A673 (cell line): ENCODE measurements at regions not wholly inside any gene's neighbourhood (a gene's known extent, or its start where the extent isn't known, plus 50 kb on each side); places are given as distances from the start of the nearest gene placed in this dataset.

Source experiments
- BruUV-seq: library from RNA; stranded (reverse); fragments of 400-500 nt; replicated peaks from 2 replicates; lab custom pipeline; 2021; lab: Mats Ljungman, UMichigan
- CTCF ChIA-PET: fragments of 300-600 bp; sonication (Branson Sonifier 250); formaldehyde crosslinking; loops from one replicate; lab custom pipeline; 2022; ENCODE audit warnings: antibody characterized with exemption; lab: Charles Lee
- POLR2A ChIA-PET: fragments of 300-600 bp; sonication (Branson Sonifier 250); formaldehyde crosslinking; loops from one replicate; lab custom pipeline; 2022; ENCODE audit warnings: antibody characterized with exemption; ENCODE audit not compliant: low non-redundant PET; lab: Charles Lee
- DNase-seq: peaks from one replicate; pipeline ENCODE4 v3.0.0-alpha.2; 2015; ENCODE audit warnings: low spot score
- H3K27ac ChIP-seq: fragments of 200-600 bp; sonication (generic); 2 replicates; pipeline ENCODE4 v1.5.1; 2016; ENCODE audit warnings: mixed run types, low read depth, mild to moderate bottlenecking, mixed read lengths, antibody characterized with exemption, low read length; ENCODE audit not compliant: poor library complexity, severe bottlenecking
- H3K27me3 ChIP-seq: fragments of 200-600 bp; sonication (generic); replicated peaks from 2 replicates; pipeline ENCODE4 v1.6.1; 2017; ENCODE audit warnings: mixed run types, low read depth, mild to moderate bottlenecking, mixed read lengths, antibody characterized with exemption, low read length; ENCODE audit not compliant: insufficient read depth, poor library complexity
- H3K36me3 ChIP-seq: fragments of 200-600 bp; sonication (generic); 2 replicates; pipeline ENCODE4 v1.6.1; 2016; ENCODE audit warnings: mixed run types, mild to moderate bottlenecking, mixed read lengths, antibody characterized with exemption, low read length; ENCODE audit not compliant: insufficient read depth, poor library complexity, severe bottlenecking
- H3K4me1 ChIP-seq: fragments of 200-600 bp; sonication (generic); 2 replicates; pipeline ENCODE4 v1.6.1; 2017; ENCODE audit warnings: mixed run types, mild to moderate bottlenecking, mixed read lengths, antibody characterized with exemption, low read length; ENCODE audit not compliant: insufficient read depth, poor library complexity, severe bottlenecking
- H3K4me3 ChIP-seq: fragments of 200-600 bp; sonication (generic); 2 replicates; pipeline ENCODE4 v1.5.1; 2016; ENCODE audit warnings: low read depth, mixed run types, mild to moderate bottlenecking, mixed read lengths, low read length; ENCODE audit not compliant: poor library complexity, severe bottlenecking
- H3K9me3 ChIP-seq: fragments of 200-600 bp; sonication (generic); 2 replicates; pipeline ENCODE4 v1.6.1; 2016; ENCODE audit warnings: mixed run types, low read depth, mild to moderate bottlenecking, mixed read lengths, antibody characterized with exemption, low read length; ENCODE audit not compliant: poor library complexity, severe bottlenecking
- EZH2 ChIP-seq: fragments of 200-600 bp; sonication (generic); IDR thresholded peaks from 2 replicates; pipeline ENCODE4 v1.6.1; 2017; ENCODE audit warnings: borderline replicate concordance, low read depth, mild to moderate bottlenecking, mixed read lengths, antibody characterized with exemption, low read length; ENCODE audit not compliant: poor library complexity, severe bottlenecking
- intact Hi-C: fragments of 100-400 bp; cut with micrococcal nuclease; formaldehyde crosslinking; loops from one replicate; pipeline ENCODE4 v1.10.0; 2022; ENCODE audit not compliant: unreplicated experiment
- TF ChIP-seq, protein P1 (sequence below): fragments of 300-800, 200-600 bp; sonication (generic); conservative IDR thresholded peaks from 2 replicates; pipeline ENCODE4 v1.5.1; 2017; ENCODE audit warnings: low read depth, mild to moderate bottlenecking, antibody characterized with exemption, low read length, moderate library complexity, mixed read lengths

DNA sequence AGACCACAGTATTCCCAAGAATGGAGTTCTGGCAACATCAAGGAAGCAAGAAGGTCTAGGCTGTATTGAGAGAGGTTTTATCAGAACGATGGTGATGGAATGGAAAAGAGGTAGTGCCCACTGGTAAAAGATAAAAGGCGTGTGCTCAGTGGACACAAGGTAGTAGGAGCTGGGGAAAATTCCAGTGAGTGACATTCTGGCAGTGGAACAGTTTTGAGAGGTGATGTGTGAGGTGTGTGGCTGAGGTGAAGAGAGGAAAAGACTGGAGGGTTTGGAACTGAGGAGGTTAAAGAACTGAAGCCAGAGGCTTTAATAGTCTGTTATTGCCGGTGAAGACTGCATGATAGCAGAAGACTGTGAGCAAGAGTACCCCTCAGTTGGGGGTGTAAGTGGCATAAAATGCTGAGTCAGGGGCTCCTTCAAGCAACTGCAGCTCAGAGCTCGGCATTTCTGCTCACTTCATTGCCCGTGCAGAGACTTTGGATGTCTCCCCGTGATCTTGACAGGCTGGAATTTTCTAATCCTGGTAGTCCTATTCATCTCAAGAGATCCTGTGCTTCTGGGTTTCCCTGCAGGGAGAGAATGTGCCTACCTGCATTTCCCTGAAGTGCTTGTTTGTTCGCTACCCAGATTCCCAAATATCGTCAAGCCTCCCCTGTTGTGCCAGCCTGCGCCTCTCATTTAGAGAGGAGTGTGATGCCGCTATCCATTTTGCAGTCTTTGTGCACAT, 191.0 kb downstream of the SATB1 start:
- ChIA-PET CTCF (no interaction called here), POLR2A (no interaction called here)
- no TSS peak for BruUV-seq
- TF ChIP-seq EZH2 = no peak
- TF ChIP-seq, protein P1, sequence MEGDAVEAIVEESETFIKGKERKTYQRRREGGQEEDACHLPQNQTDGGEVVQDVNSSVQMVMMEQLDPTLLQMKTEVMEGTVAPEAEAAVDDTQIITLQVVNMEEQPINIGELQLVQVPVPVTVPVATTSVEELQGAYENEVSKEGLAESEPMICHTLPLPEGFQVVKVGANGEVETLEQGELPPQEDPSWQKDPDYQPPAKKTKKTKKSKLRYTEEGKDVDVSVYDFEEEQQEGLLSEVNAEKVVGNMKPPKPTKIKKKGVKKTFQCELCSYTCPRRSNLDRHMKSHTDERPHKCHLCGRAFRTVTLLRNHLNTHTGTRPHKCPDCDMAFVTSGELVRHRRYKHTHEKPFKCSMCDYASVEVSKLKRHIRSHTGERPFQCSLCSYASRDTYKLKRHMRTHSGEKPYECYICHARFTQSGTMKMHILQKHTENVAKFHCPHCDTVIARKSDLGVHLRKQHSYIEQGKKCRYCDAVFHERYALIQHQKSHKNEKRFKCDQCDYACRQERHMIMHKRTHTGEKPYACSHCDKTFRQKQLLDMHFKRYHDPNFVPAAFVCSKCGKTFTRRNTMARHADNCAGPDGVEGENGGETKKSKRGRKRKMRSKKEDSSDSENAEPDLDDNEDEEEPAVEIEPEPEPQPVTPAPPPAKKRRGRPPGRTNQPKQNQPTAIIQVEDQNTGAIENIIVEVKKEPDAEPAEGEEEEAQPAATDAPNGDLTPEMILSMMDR = no peak
- Histone ChIP-seq H3K4me3 (no peak overlapping the region), H3K27me3 (peaks cover 6% of the 10 kb centered on the region), H3K4me1 (no peaks in the 10 kb centered on the region), H3K9me3 (no peaks in the 10 kb centered on the region), H3K27ac (no peak overlapping the region), H3K36me3 (no peaks in the 10 kb centered on the region)
- intact Hi-C loops = no loop called here
- no peak for DNase-seq

DNA sequence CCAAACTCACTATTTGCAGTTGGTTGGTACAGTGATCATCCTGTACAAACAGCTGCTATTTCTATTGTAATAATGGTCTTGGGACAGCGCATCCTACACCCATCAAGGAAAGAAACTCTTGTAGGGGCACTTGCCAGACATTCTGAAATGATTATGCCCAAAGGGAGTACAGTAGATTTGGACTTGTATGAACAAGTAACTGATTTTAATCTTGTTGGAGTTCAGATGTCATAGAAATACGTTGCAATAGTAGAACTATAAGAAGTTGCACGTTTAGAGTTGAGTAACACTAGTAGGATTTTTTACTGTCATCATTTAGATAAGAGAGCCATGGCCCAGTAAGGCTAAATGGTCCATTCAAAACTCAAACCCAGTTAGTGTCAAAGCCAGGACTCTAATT, 192.8 kb downstream of the SATB1 start:
- POLR2A ChIA-PET = no interaction called here
- no TSS peak for BruUV-seq
- CTCF ChIA-PET = no interaction called here
- TF ChIP-seq, protein P1 = no peak
- no peak for TF ChIP-seq EZH2
- Histone ChIP-seq H3K9me3 (no peaks in the 10 kb centered on the region), H3K36me3 (no peaks in the 10 kb centered on the region), H3K27me3 (peaks cover 6% of the 10 kb centered on the region), H3K4me3 (no peak overlapping the region), H3K4me1 (no peaks in the 10 kb centered on the region), H3K27ac (no peak overlapping the region)
- DNase-seq = no peak
- intact Hi-C loops = no loop called here

DNA sequence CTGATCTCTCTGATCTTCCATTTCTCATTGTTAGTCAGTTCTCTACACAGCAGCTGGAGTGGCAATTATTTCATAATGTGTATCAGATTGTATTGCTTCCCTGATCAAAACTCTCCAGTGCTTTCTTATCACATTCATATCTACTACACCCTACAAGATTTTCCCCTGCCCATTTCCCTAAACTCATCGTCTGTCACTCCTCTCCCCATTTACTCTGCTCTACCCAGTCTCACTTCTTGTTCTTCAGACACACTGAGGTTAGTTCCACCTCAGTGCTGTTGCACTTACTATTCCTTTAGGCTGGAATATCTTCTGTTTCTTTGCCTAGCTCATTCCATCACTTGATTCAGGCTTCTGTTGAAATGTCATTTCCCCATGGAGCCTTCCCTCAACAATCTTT, 197.1 kb downstream of the SATB1 start:
- H3K27me3 ChIP-seq = no peaks in the 10 kb centered on the region
- intact Hi-C loops = no loop called here
- BruUV-seq = no TSS peak

More for the DNA sequence above, 197.1 kb downstream of the SATB1 start:
- POLR2A ChIA-PET = no interaction called here
- Histone ChIP-seq H3K27ac (no peak overlapping the region), H3K4me1 (no peaks in the 10 kb centered on the region), H3K9me3 (no peaks in the 10 kb centered on the region), H3K4me3 (no peak overlapping the region), H3K36me3 (no peaks in the 10 kb centered on the region)
- CTCF ChIA-PET = no interaction called here
- DNase-seq = no peak
- TF ChIP-seq, protein P1 = no peak
- no peak for TF ChIP-seq EZH2
